A549 (cell line): ENCODE measurements at regions not wholly inside any gene's neighbourhood (a gene's known extent, or its start where the extent isn't known, plus 50 kb on each side); places are given as distances from the start of the nearest gene placed in this dataset.

Experiments used
- ATAC-seq, 2 experiments: fragments of 200-7000 bp in 1 of 2; fragments of >200 bp in 1 of 2; cut with Nextera tagmentation in 1 of 2; cut with Tn5 transposase in 1 of 2; 3 replicates each; pipeline versions ENCODE4 v1.8.0 to v1.9.1; 2018 to 2020; ENCODE audit warnings: mild to moderate bottlenecking in 1 of 2, moderate library complexity in 1 of 2
- CTCF ChIA-PET: fragments of 300-600 bp; sonication (Branson Sonifier 250); formaldehyde crosslinking; extraction: SDS; loops from one replicate; lab custom pipeline; 2021; ENCODE audit warnings: antibody characterized with exemption, inconsistent platforms; lab: Yijun Ruan, JAX
- POLR2A ChIA-PET: fragments of 350-600 bp; formaldehyde crosslinking; extraction: SDS; loops from one replicate; lab custom pipeline; 2021; ENCODE audit warnings: antibody characterized with exemption, inconsistent platforms; lab: Yijun Ruan, JAX
- DNase-seq, 2 experiments: peaks; one replicate each; pipeline versions ENCODE4 v3.0.0 to v3.0.0-alpha.2; 2011 to 2016; ENCODE audit warnings: low read depth in 1 of 2, low spot score in 1 of 2
- FAIRE-seq: peaks from 2 replicates; lab custom pipeline; 2011; peaks lifted over from hg19 to GRCh38; lab: Jason Lieb, UNC
- H3K27ac ChIP-seq, 2 experiments: fragments of >200 bp; sonication (Bioruptor Twin); formaldehyde crosslinking; 3 replicates each; pipeline ENCODE4 v1.5.1; 2016 to 2017
- H3K4me1 ChIP-seq: fragments of >200 bp; sonication (Bioruptor Twin); formaldehyde crosslinking; 3 replicates; pipeline ENCODE4 v1.6.1; 2016
- H3K4me2 ChIP-seq: fragments of >200 bp; sonication (Bioruptor Twin); formaldehyde crosslinking; 3 replicates; pipeline ENCODE4 v1.6.1; 2016
- H3K4me3 ChIP-seq: fragments of >200 bp; sonication (Bioruptor Twin); formaldehyde crosslinking; 3 replicates; pipeline ENCODE4 v1.5.1; 2016
- H3K9me3 ChIP-seq: fragments of >200 bp; sonication (Bioruptor Twin); formaldehyde crosslinking; 3 replicates; pipeline ENCODE4 v1.6.1; 2016
- BHLHE40 ChIP-seq: IDR thresholded peaks from 2 replicates; pipeline ENCODE4 v1.6.1; 2012; ENCODE audit warnings: low read depth, low read length, inconsistent platforms
- CHD2 ChIP-seq: fragments of 150-350 bp; IDR thresholded peaks from 2 replicates; pipeline ENCODE4 v1.6.1; 2014; ENCODE audit warnings: low read length; ENCODE audit not compliant: partially characterized antibody
- E2F6 ChIP-seq: IDR thresholded peaks from 2 replicates; pipeline ENCODE4 v1.6.1; 2012; ENCODE audit warnings: low read depth, borderline replicate concordance
- EP300 ChIP-seq, 2 experiments: fragments of >200 bp; sonication (Bioruptor Twin); formaldehyde crosslinking; IDR thresholded peaks; 2 replicates in 1 of 2; 3 replicates in 1 of 2; pipeline ENCODE4 v1.6.1; 2016 to 2017
- FOSB ChIP-seq: fragments of 250-450 bp; sonication (Bioruptor Pico); IDR thresholded peaks from 2 replicates; pipeline ENCODE4 v1.5.0; 2020; ENCODE audit warnings: mild to moderate bottlenecking, moderate library complexity
- HEYL ChIP-seq: fragments of 250-450 bp; sonication (Bioruptor Pico); IDR thresholded peaks from 2 replicates; pipeline ENCODE4 v1.8.0; 2021; ENCODE audit warnings: mild to moderate bottlenecking, moderate library complexity
- HOXB13 ChIP-seq: fragments of 250-450 bp; sonication (Bioruptor Pico); IDR thresholded peaks from 2 replicates; pipeline ENCODE4 v1.5.0; 2020; ENCODE audit warnings: low read depth, mild to moderate bottlenecking, moderate library complexity
- KDM1A ChIP-seq: fragments of 200-600 bp; sonication (generic); IDR thresholded peaks from 2 replicates; pipeline ENCODE4 v1.6.1; 2016; ENCODE audit warnings: low read depth, mild to moderate bottlenecking
- KDM5A ChIP-seq: fragments of 200-600 bp; sonication (generic); IDR thresholded peaks from 2 replicates; pipeline ENCODE4 v1.6.1; 2016; ENCODE audit warnings: antibody characterized with exemption, mild to moderate bottlenecking
- MAFK ChIP-seq: fragments of 450-650 bp; IDR thresholded peaks from 2 replicates; pipeline ENCODE4 v1.6.1; 2014; ENCODE audit not compliant: partially characterized antibody
- MAZ ChIP-seq: fragments of 150-350 bp; IDR thresholded peaks from 2 replicates; pipeline ENCODE4 v1.6.1; 2014; ENCODE audit warnings: antibody characterized with exemption, low read depth, low read length, borderline replicate concordance
- NFE2L2 ChIP-seq: fragments of 150-350 bp; conservative IDR thresholded peaks from 2 replicates; pipeline ENCODE4 v1.6.1; 2014; ENCODE audit warnings: low read length
- POLR2AphosphoS2 ChIP-seq: conservative IDR thresholded peaks from 2 replicates; pipeline ENCODE4 v1.6.1; 2012; ENCODE audit warnings: low read length, improper control_type of control experiment, inconsistent platforms
- RCOR1 ChIP-seq: fragments of 150-350 bp; IDR thresholded peaks from 2 replicates; pipeline ENCODE4 v1.6.1; 2014; ENCODE audit warnings: antibody characterized with exemption, low read length, low read depth
- REST ChIP-seq: fragments of 200-600 bp; sonication (generic); IDR thresholded peaks from 2 replicates; pipeline ENCODE4 v1.6.1; 2016; ENCODE audit warnings: antibody characterized with exemption, mild to moderate bottlenecking, moderate library complexity
- RFX5 ChIP-seq: fragments of 450-650 bp; IDR thresholded peaks from 2 replicates; pipeline ENCODE4 v1.7.1; 2014; ENCODE audit warnings: antibody characterized with exemption, mild to moderate bottlenecking, moderate library complexity
- RNF2 ChIP-seq: fragments of 200-600 bp; sonication (generic); IDR thresholded peaks from 2 replicates; pipeline ENCODE4 v1.6.1; 2016; ENCODE audit warnings: low read depth, mild to moderate bottlenecking, antibody characterized with exemption, moderate library complexity, borderline replicate concordance
- SMC3 ChIP-seq: fragments of >200 bp; sonication (Bioruptor Twin); formaldehyde crosslinking; IDR thresholded peaks from 3 replicates; pipeline ENCODE4 v1.6.1; 2018; ENCODE audit warnings: inconsistent platforms
- TFCP2L1 ChIP-seq: fragments of 250-450 bp; sonication (Bioruptor Pico); IDR thresholded peaks from 2 replicates; pipeline ENCODE4 v1.5.0; 2021; ENCODE audit warnings: mild to moderate bottlenecking
- ZFP36 ChIP-seq: fragments of 450-650 bp; IDR thresholded peaks from 2 replicates; pipeline ENCODE4 v1.6.1; 2014; ENCODE audit warnings: borderline replicate concordance; ENCODE audit not compliant: partially characterized antibody
- ZSCAN20 ChIP-seq: fragments of 250-450 bp; sonication (Bioruptor Pico); IDR thresholded peaks from 2 replicates; pipeline ENCODE4 v1.8.0; 2022; ENCODE audit warnings: mild to moderate bottlenecking, moderate library complexity
- WGBS: methylation state at CpG from one replicate; pipeline ENCODE4 v1.1.6; 2017; ENCODE audit errors: missing lambda C conversion rate; 5-methylcytosine and 5-hydroxymethylcytosine counted together
- TF ChIP-seq, protein P1 (sequence below): fragments of >200 bp; sonication (Bioruptor Twin); formaldehyde crosslinking; IDR thresholded peaks from 2 replicates; pipeline ENCODE4 v1.6.1; 2016
- TF ChIP-seq, protein P2 (sequence below): fragments of 150-350 bp; IDR thresholded peaks from 2 replicates; pipeline ENCODE4 v1.6.1; 2014; ENCODE audit warnings: low read depth, mild to moderate bottlenecking, low read length
- TF ChIP-seq, protein P3 (sequence below): fragments of >200 bp; sonication (Bioruptor Twin); formaldehyde crosslinking; IDR thresholded peaks from 3 replicates; pipeline ENCODE4 v1.5.1; 2016
- TF ChIP-seq, protein P4 (sequence below): fragments of 250-450 bp; sonication (Bioruptor Pico); IDR thresholded peaks from 2 replicates; pipeline ENCODE4 v1.5.0; 2021; ENCODE audit warnings: mild to moderate bottlenecking, moderate library complexity, borderline replicate concordance

GRCh38 chr4:147284256-147284835 is 196.6 kb upstream of the EDNRA start:
- no peak overlapping the region for H3K4me3 ChIP-seq
- no peaks in the 10 kb centered on the region for H3K9me3 ChIP-seq
- no peak overlapping the region for H3K4me2 ChIP-seq
- no peak for DNase-seq
- H3K27ac ChIP-seq = no peak overlapping the region
- ATAC-seq = no peak
- TF ChIP-seq, protein P1, sequence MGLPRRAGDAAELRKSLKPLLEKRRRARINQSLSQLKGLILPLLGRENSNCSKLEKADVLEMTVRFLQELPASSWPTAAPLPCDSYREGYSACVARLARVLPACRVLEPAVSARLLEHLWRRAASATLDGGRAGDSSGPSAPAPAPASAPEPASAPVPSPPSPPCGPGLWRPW = no peak
- TF ChIP-seq MAFK (no peak), FOSB (CRISPR knock-in tag) (no peak), HEYL (CRISPR knock-in tag) (no peak), HOXB13 (CRISPR knock-in tag) (no peak), RCOR1 (no peak), SMC3 (no peak), REST (no peak), KDM1A (no peak), RFX5 (no peak), ZFP36 (no peak), MAZ (no peak), KDM5A (no peak), EP300 (IDR thresholded peaks at IDR 0.05) (no peak), NFE2L2 (no peak)
- TF ChIP-seq, protein P2, sequence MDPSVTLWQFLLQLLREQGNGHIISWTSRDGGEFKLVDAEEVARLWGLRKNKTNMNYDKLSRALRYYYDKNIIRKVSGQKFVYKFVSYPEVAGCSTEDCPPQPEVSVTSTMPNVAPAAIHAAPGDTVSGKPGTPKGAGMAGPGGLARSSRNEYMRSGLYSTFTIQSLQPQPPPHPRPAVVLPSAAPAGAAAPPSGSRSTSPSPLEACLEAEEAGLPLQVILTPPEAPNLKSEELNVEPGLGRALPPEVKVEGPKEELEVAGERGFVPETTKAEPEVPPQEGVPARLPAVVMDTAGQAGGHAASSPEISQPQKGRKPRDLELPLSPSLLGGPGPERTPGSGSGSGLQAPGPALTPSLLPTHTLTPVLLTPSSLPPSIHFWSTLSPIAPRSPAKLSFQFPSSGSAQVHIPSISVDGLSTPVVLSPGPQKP = no peak
- TF ChIP-seq, protein P3, sequence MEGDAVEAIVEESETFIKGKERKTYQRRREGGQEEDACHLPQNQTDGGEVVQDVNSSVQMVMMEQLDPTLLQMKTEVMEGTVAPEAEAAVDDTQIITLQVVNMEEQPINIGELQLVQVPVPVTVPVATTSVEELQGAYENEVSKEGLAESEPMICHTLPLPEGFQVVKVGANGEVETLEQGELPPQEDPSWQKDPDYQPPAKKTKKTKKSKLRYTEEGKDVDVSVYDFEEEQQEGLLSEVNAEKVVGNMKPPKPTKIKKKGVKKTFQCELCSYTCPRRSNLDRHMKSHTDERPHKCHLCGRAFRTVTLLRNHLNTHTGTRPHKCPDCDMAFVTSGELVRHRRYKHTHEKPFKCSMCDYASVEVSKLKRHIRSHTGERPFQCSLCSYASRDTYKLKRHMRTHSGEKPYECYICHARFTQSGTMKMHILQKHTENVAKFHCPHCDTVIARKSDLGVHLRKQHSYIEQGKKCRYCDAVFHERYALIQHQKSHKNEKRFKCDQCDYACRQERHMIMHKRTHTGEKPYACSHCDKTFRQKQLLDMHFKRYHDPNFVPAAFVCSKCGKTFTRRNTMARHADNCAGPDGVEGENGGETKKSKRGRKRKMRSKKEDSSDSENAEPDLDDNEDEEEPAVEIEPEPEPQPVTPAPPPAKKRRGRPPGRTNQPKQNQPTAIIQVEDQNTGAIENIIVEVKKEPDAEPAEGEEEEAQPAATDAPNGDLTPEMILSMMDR = no peak
- TF ChIP-seq, protein P4, sequence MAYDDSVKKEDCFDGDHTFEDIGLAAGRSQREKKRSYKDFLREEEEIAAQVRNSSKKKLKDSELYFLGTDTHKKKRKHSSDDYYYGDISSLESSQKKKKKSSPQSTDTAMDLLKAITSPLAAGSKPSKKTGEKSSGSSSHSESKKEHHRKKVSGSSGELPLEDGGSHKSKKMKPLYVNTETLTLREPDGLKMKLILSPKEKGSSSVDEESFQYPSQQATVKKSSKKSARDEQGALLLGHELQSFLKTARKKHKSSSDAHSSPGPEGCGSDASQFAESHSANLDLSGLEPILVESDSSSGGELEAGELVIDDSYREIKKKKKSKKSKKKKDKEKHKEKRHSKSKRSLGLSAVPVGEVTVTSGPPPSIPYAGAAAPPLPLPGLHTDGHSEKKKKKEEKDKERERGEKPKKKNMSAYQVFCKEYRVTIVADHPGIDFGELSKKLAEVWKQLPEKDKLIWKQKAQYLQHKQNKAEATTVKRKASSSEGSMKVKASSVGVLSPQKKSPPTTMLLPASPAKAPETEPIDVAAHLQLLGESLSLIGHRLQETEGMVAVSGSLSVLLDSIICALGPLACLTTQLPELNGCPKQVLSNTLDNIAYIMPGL (CRISPR knock-in tag) = no peak
- 58% methylated on average over 3 of the region's 3 CpGs for WGBS
- no peak for FAIRE-seq
- no peaks in the 10 kb centered on the region for H3K4me1 ChIP-seq
- POLR2A ChIA-PET = no interaction called here
- CTCF ChIA-PET = no interaction called here

GRCh38 chr4:147284935-147285334 is 196.0 kb upstream of the EDNRA start:
- no peaks in the 10 kb centered on the region for H3K9me3 ChIP-seq
- no peak overlapping the region for H3K4me2 ChIP-seq
- no peaks in the 10 kb centered on the region for H3K4me1 ChIP-seq
- no peak overlapping the region for H3K27ac ChIP-seq
- WGBS = 15% methylated on average over 1 of the region's 1 CpG
- H3K4me3 ChIP-seq = no peak overlapping the region
- FAIRE-seq (no peak), DNase-seq (no peak), ATAC-seq (no peak)
- POLR2A ChIA-PET = no interaction called here
- CTCF ChIA-PET = no interaction called here
- TF ChIP-seq POLR2AphosphoS2 (no peak), REST (no peak), BHLHE40 (no peak), RNF2 (no peak), ZSCAN20 (CRISPR knock-in tag) (no peak), CHD2 (no peak), NFE2L2 (no peak), E2F6 (no peak), TFCP2L1 (no peak)
